Stimulated activated CD4-positive, alpha-beta T cell treated with anti-CD3 and anti-CD28 coated beads, Interleukin-12 subunit alpha, Interleukin-12 subunit beta, amount 100 ng/mL, for 48 hours (primary cell): ENCODE measurements at regions not wholly inside any gene's neighbourhood (a gene's known extent, or its start where the extent isn't known, plus 50 kb on each side); places are given as distances from the start of the nearest gene placed in this dataset.

Source experiments
- DNase-seq, 3 donors: peaks; one replicate each; pipeline ENCODE4 v3.0.0-alpha.2; 2020; ENCODE audit warnings: low read depth in 2 of 3, low spot score in 1 of 3

- no peak for DNase-seq
Observed at GRCh38 chr14:54090274-54090673, 133.6 kb upstream of the BMP4 start.

- no peak for DNase-seq
Observed at GRCh38 chr14:54094765-54095164, 138.1 kb upstream of the BMP4 start.

GRCh38 chr14:54098536-54098935, 141.9 kb upstream of the BMP4 start:
- no peak for DNase-seq

GRCh38 chr14:54102051-54102456, 145.4 kb upstream of the BMP4 start:
- no peak for DNase-seq

- DNase-seq: no peak
Observed at GRCh38 chr14:54102530-54102929, 145.9 kb upstream of the BMP4 start.

GRCh38 chr14:54104601-54105145, 148.0 kb upstream of the BMP4 start:
- no peak for DNase-seq

- no peak for DNase-seq
Observed at GRCh38 chr14:54105406-54105805, 148.8 kb upstream of the BMP4 start.

- no peak for DNase-seq
Observed at GRCh38 chr14:54105898-54106297, 149.3 kb upstream of the BMP4 start.

GRCh38 chr14:54106661-54107377, 150.2 kb upstream of the BMP4 start:
- DNase-seq: no peak

GRCh38 chr14:54108481-54109471, 152.2 kb upstream of the BMP4 start:
- no peak for DNase-seq

- no peak for DNase-seq
Observed at GRCh38 chr14:54109521-54110120, 153.0 kb upstream of the BMP4 start.

- no peak for DNase-seq
Observed at GRCh38 chr14:54114941-54115340, 158.3 kb upstream of the BMP4 start.

- DNase-seq: no peak
Observed at GRCh38 chr14:54116198-54116885, 159.7 kb upstream of the BMP4 start.

- DNase-seq: no peak
Observed at GRCh38 chr14:54116972-54117371, 160.3 kb upstream of the BMP4 start.

GRCh38 chr14:54117396-54117795, 160.8 kb upstream of the BMP4 start:
- no peak for DNase-seq

- no peak for DNase-seq
Observed at GRCh38 chr14:54117924-54118323, 161.3 kb upstream of the BMP4 start.

- no peak for DNase-seq
Observed at GRCh38 chr14:54120260-54120659, 163.6 kb upstream of the BMP4 start.

GRCh38 chr14:54121466-54122027, 164.9 kb upstream of the BMP4 start:
- no peak for DNase-seq

- no peak for DNase-seq
Observed at GRCh38 chr14:54123841-54124240, 167.2 kb upstream of the BMP4 start.

GRCh38 chr14:54125109-54125508, 168.5 kb upstream of the BMP4 start:
- DNase-seq: no peak

GRCh38 chr14:54126947-54127346, 170.3 kb upstream of the BMP4 start:
- no peak for DNase-seq
